HEK293 (cell line): ENCODE measurements at regions not wholly inside any gene's neighbourhood (a gene's known extent, or its start where the extent isn't known, plus 50 kb on each side); places are given as distances from the start of the nearest gene placed in this dataset.

Source experiments
- CTCF ChIP-seq: fragments of 450-650 bp; formaldehyde crosslinking; IDR thresholded peaks from 2 replicates; pipeline ENCODE4 v1.5.1; 2016; ENCODE audit warnings: missing biosample characterization, missing genetic modification characterization
- YY1 ChIP-seq: fragments of 450-650 bp; formaldehyde crosslinking; IDR thresholded peaks from 2 replicates; pipeline ENCODE4 v1.5.1; 2018; ENCODE audit warnings: missing biosample characterization, missing genetic modification characterization

DNA sequence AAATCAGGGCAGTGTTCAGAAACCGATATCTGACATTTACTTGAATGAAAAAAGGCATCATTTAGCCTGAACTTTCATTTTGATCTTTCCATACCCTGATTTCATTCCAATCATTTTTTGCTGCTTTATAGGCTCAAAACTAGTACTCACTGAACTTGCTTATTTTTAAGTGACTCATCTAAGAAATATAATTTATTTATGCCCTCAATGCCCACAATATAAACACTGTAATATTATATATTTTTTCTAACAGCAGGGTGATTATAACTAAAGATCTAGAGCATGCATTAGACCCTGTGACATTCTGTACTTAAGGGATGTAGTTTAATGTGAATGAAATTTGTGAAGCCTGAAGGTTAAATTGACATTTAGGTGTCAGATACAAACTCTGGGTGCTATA is 446.1 kb upstream of the CDH10 start:
- TF ChIP-seq CTCF (tag by site-specific recombination) (no peak), YY1 (tag by site-specific recombination) (no peak)
